Stimulated activated CD4-positive, alpha-beta T cell treated with anti-CD3 and anti-CD28 coated beads, Interleukin-12 subunit alpha, Interleukin-12 subunit beta, amount 100 ng/mL, for 48 hours (primary cell): ENCODE measurements at regions not wholly inside any gene's neighbourhood (a gene's known extent, or its start where the extent isn't known, plus 50 kb on each side); places are given as distances from the start of the nearest gene placed in this dataset.

Experiments
- DNase-seq, 3 donors: peaks; one replicate each; pipeline ENCODE4 v3.0.0-alpha.2; 2020; ENCODE audit warnings: low read depth in 2 of 3, low spot score in 1 of 3

DNA sequence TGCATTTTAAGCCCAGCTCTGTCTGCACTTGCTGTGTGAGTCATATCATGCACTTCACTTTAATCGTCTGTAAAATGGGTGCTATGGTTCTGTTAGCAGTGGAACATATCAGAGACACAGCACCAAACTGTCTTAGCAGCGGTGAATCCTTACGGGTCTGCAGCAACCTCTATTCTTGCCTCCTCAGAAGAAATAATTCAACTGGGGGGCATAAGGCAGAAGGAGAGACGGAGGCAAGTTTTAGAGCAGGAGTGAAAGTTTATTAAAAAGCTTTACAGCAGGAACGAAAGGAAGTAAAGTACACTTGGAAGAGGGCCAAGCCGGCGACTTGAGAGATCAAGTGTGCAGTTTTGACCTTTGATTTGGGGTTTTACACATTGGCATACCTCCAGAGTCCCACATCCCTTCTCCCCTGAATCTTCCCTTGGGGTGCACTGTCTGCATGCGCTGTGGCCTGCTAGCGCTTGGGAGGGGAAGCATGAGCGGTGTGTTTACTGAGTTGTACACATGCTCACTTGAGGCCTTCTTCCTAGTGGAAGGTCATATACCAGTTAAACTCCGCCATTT is 109.8 kb downstream of the DDX1 start:
- DNase-seq, result no peak

- no peak for DNase-seq
These were observed 110.3 kb downstream of the DDX1 start for GRCh38 chr2:15701991-15702390.

DNA sequence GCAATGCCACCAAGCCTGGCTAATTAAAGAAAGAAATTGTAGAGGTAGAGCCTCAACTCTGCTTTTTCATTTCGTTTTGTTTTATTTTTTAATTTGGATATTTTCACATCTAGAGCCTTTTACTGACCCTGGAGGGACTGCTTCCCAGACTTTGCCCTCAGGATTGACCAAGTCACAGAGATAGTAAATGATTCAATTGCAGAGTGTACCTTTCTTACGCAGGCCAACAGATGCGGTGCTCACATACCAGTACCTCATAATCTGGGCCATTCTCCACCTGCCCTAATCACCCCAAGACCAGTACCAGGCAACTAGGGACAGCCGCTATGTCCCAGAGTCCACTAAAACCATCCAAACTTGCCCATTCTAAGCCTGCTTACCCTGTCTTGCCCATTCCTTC is 110.8 kb downstream of the DDX1 start:
- DNase-seq, result no peak

DNA sequence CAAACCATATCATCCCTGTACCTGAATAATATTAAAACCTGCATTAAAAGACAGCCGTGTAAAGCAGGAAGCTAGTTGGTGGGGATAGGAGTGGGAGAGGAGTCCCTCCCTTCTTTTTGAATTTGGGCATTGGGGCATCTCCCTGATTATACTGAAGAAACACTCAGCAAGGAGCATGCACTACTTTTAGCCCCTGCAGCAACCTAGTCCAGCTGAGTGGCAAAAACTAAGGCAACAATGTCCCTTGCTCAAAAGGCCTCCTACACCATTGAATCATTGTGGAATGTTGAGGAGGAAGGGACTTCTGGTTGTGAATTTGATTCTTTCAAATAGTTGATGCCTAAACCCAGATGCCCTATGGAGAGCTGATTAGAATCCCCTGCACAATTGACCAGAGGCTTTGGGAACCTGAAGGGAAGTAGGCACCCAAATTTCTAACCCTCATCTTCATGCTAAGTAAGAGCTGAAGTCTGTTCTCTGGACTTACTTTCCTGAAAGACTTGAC is 111.7 kb downstream of the DDX1 start:
- DNase-seq, result no peak

DNA sequence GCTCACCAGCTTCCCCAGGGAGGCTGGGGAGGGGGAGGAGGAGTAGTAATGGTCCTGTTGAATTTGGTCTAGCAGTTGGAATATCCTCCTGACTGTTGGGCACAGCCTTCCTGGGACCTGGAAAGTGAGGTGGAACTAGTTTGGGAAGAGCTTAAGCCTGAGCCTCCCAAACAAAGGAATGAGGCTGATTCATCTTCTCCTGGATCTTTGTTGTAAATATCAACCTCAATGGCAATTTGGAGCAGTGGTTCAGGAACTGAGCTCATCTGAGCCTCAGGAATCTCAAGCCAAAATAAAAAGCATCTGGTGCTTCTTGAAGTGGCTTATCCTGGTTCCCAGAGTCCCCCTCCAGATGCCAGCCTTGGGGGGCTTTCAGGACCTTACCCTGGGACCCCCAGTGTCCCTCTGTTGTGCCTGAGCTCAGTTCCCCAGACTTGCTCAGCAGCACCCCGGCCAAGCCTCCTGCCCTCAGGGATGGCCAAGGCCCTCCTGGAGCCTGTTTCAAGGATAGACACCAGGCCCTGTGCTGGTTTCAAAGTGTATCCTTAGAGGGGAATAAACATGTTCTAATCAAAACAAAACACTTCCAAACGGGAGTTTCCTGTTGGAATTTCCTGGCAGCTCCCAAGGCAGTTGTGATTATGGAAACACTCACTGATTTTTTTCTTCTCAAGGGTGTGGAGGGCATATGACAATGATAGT is 112.6 kb downstream of the DDX1 start:
- no peak for DNase-seq

GRCh38 chr2:15704788-15705115 is 113.1 kb downstream of the DDX1 start:
- DNase-seq, result no peak

- DNase-seq, result no peak
These were observed 113.6 kb downstream of the DDX1 start for GRCh38 chr2:15705310-15705709.

GRCh38 chr2:15705839-15706386 is 114.2 kb downstream of the DDX1 start:
- no peak for DNase-seq

- DNase-seq, result no peak
These were observed 114.8 kb downstream of the DDX1 start for GRCh38 chr2:15706424-15706823.

DNA sequence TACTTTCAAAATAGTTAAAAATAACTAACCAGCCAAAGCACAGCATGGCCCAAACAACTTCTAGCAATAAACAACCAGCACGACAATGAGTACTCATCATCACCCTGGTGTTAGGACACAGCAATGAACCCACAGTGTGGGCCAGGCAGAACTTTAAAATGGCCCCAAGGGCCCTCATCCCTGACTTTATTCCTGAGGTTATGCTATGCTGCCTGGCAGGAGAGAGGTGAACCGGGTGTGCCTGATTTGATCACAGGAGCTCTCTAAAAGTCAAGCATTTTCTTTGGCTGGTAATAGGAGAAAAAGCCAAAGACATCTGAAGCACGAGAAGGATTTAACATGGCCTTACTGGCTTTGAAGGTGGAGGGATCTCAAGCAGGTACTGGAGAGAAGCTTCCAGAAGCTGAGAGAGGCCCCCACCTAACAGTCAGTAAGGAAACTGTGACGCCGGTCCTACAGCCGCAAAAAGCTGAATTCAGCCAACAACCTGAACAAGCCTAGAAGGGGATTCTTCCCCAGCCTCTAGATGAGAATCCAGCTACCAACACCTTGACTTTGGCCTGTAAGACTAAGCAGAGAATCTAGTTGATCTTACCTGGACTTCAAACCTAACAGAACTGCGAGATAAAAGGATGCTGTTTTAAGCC is 115.4 kb downstream of the DDX1 start:
- DNase-seq, result no peak

DNA sequence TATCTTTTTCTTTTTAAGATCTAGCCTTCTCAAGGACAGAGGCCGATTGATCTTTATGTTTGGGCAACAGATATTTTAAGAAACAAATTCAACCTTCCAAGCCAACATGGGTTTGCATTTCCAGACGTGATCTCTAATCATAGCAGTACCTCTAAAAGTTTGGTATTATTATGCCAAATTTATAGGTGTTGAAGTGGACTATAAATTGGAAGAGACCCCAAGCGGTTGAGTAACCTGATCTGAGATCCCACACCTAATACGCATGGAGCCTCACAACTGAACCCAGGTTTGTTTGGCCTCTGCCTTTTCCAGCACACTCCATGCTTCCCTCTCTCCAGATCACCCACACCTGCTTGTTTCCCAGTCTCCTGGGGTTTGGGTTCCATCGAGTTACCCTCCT is 116.5 kb downstream of the DDX1 start:
- no peak for DNase-seq

DNA sequence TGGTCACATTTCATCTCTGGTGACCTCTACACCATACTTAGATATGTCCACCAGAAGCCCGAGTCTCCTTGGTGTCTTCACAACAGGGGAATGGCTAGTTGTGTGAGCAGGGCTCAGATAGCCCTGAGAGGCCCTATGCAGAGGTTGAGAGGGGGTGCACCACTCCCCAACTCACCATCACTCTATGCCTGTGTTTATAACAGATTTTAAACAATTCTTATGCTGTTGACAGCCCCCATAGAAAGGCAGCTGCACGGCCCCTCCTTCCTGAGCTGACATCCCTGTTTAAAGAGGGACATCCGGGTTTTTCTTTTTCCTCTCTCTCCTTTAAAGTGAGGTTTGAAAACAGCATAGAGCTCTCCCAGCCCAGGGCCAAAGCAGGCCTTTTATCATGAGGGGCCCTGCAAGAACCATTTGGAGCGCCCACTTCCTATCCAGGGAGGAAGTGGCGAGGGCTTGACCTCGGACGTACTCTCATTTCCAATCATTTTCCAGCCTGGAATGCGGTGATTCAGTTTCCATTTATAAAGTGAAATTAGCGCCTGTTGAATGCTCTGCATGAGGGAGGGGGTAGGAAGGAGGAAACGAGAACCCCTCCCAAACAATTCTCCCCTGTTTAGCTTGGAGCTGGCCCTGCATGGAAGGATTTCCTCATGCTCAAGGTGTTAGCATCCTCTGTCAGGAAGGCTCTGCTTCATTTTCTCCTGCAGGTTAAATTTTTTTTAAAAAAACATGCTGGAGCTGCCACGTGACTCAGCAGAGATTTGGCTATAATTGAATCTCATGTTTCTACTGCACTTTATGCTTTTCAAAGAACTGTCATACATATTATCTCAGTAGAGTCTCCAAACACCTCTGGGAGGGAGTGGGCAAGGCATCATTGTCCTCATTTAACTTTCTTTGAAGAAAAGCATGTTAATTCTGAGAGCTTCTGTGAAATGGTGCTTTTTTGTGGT is 117.5 kb downstream of the DDX1 start:
- no peak for DNase-seq

GRCh38 chr2:15711126-15711860 is 119.6 kb downstream of the DDX1 start:
- DNase-seq, result no peak

DNA sequence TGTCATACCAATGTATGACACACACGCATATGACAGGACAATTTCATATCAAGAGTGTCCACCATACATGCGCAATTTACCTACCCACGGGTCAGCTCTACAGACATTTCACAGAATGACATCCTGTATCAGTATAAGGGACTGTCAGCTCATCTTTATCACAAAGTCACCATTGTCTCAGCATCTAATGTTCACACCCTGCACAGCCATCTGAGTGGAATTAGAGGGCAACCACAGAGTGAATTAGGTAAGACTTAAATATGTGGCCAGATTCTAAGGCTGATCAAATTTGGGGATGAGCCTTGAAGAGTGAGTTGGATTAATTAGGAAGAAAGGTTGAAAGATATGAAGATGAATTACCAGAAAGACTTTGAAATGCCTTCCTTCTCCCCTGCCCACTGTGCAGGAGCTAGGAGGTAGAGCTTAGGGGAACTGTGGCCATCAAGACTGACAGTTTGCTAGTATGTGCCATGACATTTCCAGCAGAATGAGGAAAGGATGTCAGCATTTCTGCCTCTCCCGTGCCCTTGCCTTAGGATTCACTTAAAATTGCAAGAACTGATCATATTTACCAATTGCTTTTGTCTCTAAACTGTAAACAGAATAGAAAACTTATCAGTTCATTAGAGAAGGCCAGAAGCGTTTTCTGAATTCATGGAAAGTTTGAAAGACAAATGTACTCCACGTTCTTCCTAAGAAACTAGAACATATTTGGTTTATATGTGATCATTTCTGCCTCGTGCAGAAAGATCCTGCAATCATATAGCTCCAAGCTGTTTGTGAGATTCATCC is 121.1 kb downstream of the DDX1 start:
- no peak for DNase-seq

DNA sequence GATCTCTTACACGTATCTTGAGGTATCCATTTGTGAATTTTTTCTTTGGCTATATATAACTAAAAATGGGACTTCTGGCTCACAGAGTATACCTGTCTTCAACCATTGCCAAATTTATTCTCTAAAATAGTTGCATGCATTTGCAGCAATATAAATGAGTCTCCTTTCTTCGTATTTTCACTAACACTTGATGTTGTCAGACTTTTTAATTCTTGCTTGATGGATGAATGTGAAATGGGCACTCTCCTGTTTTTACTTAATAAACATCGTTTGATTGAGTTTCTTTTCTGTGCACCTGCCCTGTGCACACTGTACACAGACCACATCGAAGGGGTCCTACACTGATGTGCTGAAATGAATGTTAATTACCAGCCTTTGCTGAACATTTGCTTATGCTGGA is 121.8 kb downstream of the DDX1 start:
- no peak for DNase-seq

DNA sequence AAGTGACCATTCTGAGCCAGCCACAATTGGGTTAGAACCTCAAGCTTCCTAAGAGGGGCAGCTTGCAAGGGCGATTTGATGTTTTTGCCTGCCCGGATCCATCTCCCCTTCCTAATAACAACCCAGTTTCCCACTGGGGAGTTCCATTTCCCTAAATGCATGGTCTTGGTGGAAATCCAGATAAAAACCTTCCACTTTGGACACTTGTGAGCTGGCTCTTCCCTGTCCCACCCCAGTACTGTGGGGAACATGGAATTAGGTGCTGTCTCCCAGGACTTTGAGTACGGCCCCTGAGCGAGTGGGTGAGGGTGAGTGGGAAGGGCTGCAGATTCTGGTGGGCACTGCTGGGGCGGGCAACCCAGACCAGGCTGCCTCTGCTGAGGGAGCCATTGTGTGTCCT is 122.3 kb downstream of the DDX1 start:
- DNase-seq, result no peak

GRCh38 chr2:15714609-15715008 is 122.9 kb downstream of the DDX1 start:
- no peak for DNase-seq

GRCh38 chr2:15715596-15715995 is 123.9 kb downstream of the DDX1 start:
- no peak for DNase-seq

- no peak for DNase-seq
These were observed 126.7 kb downstream of the DDX1 start for GRCh38 chr2:15718103-15718943.
